Keratinocyte (primary cell): ENCODE measurements at regions not wholly inside any gene's neighbourhood (a gene's known extent, or its start where the extent isn't known, plus 50 kb on each side); places are given as distances from the start of the nearest gene placed in this dataset.

Source experiments
- DNase-seq: peaks from one replicate; pipeline ENCODE4 v3.0.0-alpha.2; 2011; ENCODE audit warnings: low read depth, missing footprints, low spot score
- FAIRE-seq: peaks from 2 replicates; lab custom pipeline; 2011; peaks lifted over from hg19 to GRCh38; lab: Jason Lieb, UNC
- H2AFZ ChIP-seq: 2 replicates; pipeline ENCODE4 v1.6.0; 2012; ENCODE audit warnings: low read length, control low read depth, inconsistent platforms; ENCODE audit not compliant: control insufficient read depth
- H3K27ac ChIP-seq: 2 replicates; pipeline ENCODE4 v1.5.1; 2011; ENCODE audit warnings: low read length; ENCODE audit not compliant: control insufficient read depth, insufficient read depth
- H3K27me3 ChIP-seq: 3 replicates; pipeline ENCODE4 v1.6.0; 2011; ENCODE audit warnings: low read length; ENCODE audit not compliant: control insufficient read depth, insufficient read depth; ENCODE audit errors: extremely low read depth
- H3K36me3 ChIP-seq, 2 experiments: 2 replicates in 1 of 2; 3 replicates in 1 of 2; pipeline ENCODE4 v1.5.1; 2011; ENCODE audit warnings: low read length in 2 of 2, mild to moderate bottlenecking in 1 of 2; ENCODE audit not compliant: control insufficient read depth in 2 of 2, insufficient read depth in 2 of 2; ENCODE audit errors: extremely low read depth in 1 of 2
- H3K4me1 ChIP-seq: 3 replicates; pipeline ENCODE4 v1.5.1; 2011; ENCODE audit warnings: low read length; ENCODE audit not compliant: control insufficient read depth, insufficient read depth; ENCODE audit errors: extremely low read depth
- H3K4me2 ChIP-seq: 3 replicates; pipeline ENCODE4 v1.6.0; 2011; ENCODE audit warnings: low read depth, low read length; ENCODE audit not compliant: control insufficient read depth, insufficient read depth; ENCODE audit errors: extremely low read depth
- H3K4me3 ChIP-seq, 3 experiments: fragments of 200-600 bp in 1 of 3; sonication (generic) in 1 of 3; 2 replicates in 2 of 3; 3 replicates in 1 of 3; pipeline ENCODE4 v1.5.1; 2011 to 2016; ENCODE audit warnings: low read length in 3 of 3, mild to moderate bottlenecking in 3 of 3, control low read depth in 2 of 3, inconsistent platforms in 1 of 3, low read depth in 1 of 3, mixed read lengths in 1 of 3, mixed run types in 1 of 3, moderate library complexity in 1 of 3; ENCODE audit not compliant: control insufficient read depth in 2 of 3, insufficient read depth in 2 of 3; ENCODE audit errors: extremely low read depth in 1 of 3
- H3K79me2 ChIP-seq: 2 replicates; pipeline ENCODE4 v1.6.0; 2012; ENCODE audit warnings: low read length; ENCODE audit not compliant: control insufficient read depth, insufficient read depth
- H3K9ac ChIP-seq: 3 replicates; pipeline ENCODE4 v1.6.0; 2011; ENCODE audit warnings: low read length; ENCODE audit not compliant: control insufficient read depth, insufficient read depth; ENCODE audit errors: extremely low read depth
- H3K9me1 ChIP-seq: 3 replicates; pipeline ENCODE4 v1.6.0; 2011; ENCODE audit warnings: low read length; ENCODE audit not compliant: control insufficient read depth, insufficient read depth; ENCODE audit errors: extremely low read depth
- H3K9me3 ChIP-seq: 2 replicates; pipeline ENCODE4 v1.5.1; 2012; ENCODE audit warnings: low read depth, low read length; ENCODE audit not compliant: control insufficient read depth
- H4K20me1 ChIP-seq: 3 replicates; pipeline ENCODE4 v1.6.0; 2011; ENCODE audit warnings: low read length; ENCODE audit not compliant: control insufficient read depth, insufficient read depth; ENCODE audit errors: extremely low read depth
- CTCF ChIP-seq, 3 experiments: IDR thresholded peaks in 1 of 3; conservative IDR thresholded peaks in 1 of 3; optimal IDR thresholded peaks in 1 of 3; 2 replicates in 2 of 3; 3 replicates in 1 of 3; pipeline versions ENCODE3 to v1.5.1; 2011; ENCODE audit warnings: low read length in 3 of 3, mild to moderate bottlenecking in 3 of 3, moderate library complexity in 2 of 3, control low read depth in 1 of 3, inconsistent platforms in 1 of 3; ENCODE audit not compliant: insufficient read depth in 2 of 3; ENCODE audit errors: extremely low read depth in 1 of 3
- EZH2 ChIP-seq: IDR thresholded peaks from one replicate; pipeline ENCODE4 v1.6.1; 2012; ENCODE audit warnings: inconsistent platforms, mild to moderate bottlenecking, low read length, moderate library complexity
- dilution Hi-C: fragments of 300-500 bp; cut with MboI; formaldehyde crosslinking; loops from one replicate; pipeline ENCODE4 v1.7.0; 2020; ENCODE audit warnings: low sequenced_read_pairs; ENCODE audit not compliant: extremely low pct_ligation_motif_present

- no peaks in the 10 kb centered on the region for H3K36me3 ChIP-seq
- no peak overlapping the region for H3K4me2 ChIP-seq
- no peaks in the 10 kb centered on the region for H3K79me2 ChIP-seq
- H3K4me1 ChIP-seq, result no peaks in the 10 kb centered on the region
- TF ChIP-seq CTCF (optimal IDR thresholded peaks at IDR 0.05 in 1 of 3, IDR thresholded peaks at IDR 0.05 in 1 of 3, conservative IDR thresholded peaks at IDR 0.05 in 1 of 3; ENCODE audit: extremely low read depth in 1 of 3, insufficient read depth in 2 of 3, low read length in 3 of 3), result no peak
- dilution Hi-C loops, result no loop called here
- H3K27ac ChIP-seq, result no peak overlapping the region
- FAIRE-seq (no peak), DNase-seq (no peak)
- no peaks in the 10 kb centered on the region for H3K9me3 ChIP-seq
- H2AFZ ChIP-seq, result no peak overlapping the region
- H3K27me3 ChIP-seq, result no peaks in the 10 kb centered on the region
- no peaks in the 10 kb centered on the region for H4K20me1 ChIP-seq
- no peak overlapping the region for H3K9ac ChIP-seq
- no peaks in the 10 kb centered on the region for H3K9me1 ChIP-seq
- H3K4me3 ChIP-seq, result no peak overlapping the region
Measured at GRCh38 chr1:55896210-55896609, 681.0 kb upstream of the USP24 start.

GRCh38 chr1:55894521-55894920 lies 679.4 kb upstream of the USP24 start:
- Histone ChIP-seq H3K79me2 (no peaks in the 10 kb centered on the region), H3K27ac (no peak overlapping the region), H3K4me1 (no peaks in the 10 kb centered on the region), H3K9me1 (no peaks in the 10 kb centered on the region), H3K4me2 (no peak overlapping the region), H3K27me3 (no peaks in the 10 kb centered on the region), H2AFZ (no peak overlapping the region), H3K9me3 (no peaks in the 10 kb centered on the region), H3K4me3 (no peak overlapping the region), H3K9ac (no peak overlapping the region), H3K36me3 (no peaks in the 10 kb centered on the region), H4K20me1 (no peaks in the 10 kb centered on the region)
- FAIRE-seq (no peak), DNase-seq (no peak)
- dilution Hi-C loops, result no loop called here
- no peak for TF ChIP-seq CTCF (optimal IDR thresholded peaks at IDR 0.05 in 1 of 3, IDR thresholded peaks at IDR 0.05 in 1 of 3, conservative IDR thresholded peaks at IDR 0.05 in 1 of 3; ENCODE audit: extremely low read depth in 1 of 3, insufficient read depth in 2 of 3, low read length in 3 of 3)
- TF ChIP-seq EZH2, result no peak
